ENCODE measurements at regions not wholly inside any gene's neighbourhood (a gene's known extent, or its start where the extent isn't known, plus 50 kb on each side); places are given as distances from the start of the nearest gene placed in this dataset.

DNA sequence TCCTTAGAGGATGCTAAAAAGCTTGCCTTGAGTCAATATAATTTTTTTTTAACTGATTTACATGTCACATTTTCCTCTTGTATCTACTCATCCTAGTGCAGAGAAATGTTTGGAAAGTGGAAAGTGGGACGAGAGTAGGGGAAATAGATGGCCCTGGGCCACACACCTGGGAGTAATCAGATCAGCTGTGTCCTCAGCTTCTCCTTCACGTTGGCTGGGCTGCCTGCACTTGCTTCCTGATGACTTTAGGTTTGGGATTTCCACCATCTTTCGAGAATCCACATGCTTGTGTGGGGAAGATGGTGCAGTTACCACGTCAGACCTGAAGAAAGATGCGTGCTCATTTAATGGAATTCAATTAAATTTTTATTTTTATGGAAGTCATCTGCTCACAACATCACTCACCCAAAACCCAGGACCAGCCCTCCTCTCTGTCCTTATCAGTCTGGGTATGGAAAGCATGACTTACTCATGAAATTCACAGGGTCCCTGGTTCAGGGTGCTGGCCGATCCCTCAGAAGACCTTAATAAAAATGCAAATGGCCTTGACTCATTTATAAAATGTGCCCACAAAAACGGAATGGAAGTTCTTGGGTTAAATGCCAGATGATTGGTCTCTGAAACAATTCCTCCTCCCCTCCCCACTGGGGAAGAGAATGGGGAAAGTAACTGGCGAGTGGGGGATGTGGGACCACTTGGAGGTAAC is 74.5 kb upstream of the TIAM2 start:
- Histone ChIP-seq H3K9me3 (ENCODE audit: low read depth) (no peaks in the 10 kb centered on the region), H3K36me3 (no peaks in the 10 kb centered on the region), H3K27ac (no peak overlapping the region), H3K4me1 (ENCODE audit: low read depth) (no peaks in the 10 kb centered on the region), H3K4me3 (no peak overlapping the region), H3K27me3 (peaks cover 55% of the 10 kb centered on the region)
- DNase-seq (ENCODE audit: low read depth in 1 of 2, low spot score in 1 of 2): no peak
- TF ChIP-seq, protein P1, sequence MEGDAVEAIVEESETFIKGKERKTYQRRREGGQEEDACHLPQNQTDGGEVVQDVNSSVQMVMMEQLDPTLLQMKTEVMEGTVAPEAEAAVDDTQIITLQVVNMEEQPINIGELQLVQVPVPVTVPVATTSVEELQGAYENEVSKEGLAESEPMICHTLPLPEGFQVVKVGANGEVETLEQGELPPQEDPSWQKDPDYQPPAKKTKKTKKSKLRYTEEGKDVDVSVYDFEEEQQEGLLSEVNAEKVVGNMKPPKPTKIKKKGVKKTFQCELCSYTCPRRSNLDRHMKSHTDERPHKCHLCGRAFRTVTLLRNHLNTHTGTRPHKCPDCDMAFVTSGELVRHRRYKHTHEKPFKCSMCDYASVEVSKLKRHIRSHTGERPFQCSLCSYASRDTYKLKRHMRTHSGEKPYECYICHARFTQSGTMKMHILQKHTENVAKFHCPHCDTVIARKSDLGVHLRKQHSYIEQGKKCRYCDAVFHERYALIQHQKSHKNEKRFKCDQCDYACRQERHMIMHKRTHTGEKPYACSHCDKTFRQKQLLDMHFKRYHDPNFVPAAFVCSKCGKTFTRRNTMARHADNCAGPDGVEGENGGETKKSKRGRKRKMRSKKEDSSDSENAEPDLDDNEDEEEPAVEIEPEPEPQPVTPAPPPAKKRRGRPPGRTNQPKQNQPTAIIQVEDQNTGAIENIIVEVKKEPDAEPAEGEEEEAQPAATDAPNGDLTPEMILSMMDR (IDR thresholded peaks at IDR 0.05; ENCODE audit: low read depth, low read length): no peak

DNA sequence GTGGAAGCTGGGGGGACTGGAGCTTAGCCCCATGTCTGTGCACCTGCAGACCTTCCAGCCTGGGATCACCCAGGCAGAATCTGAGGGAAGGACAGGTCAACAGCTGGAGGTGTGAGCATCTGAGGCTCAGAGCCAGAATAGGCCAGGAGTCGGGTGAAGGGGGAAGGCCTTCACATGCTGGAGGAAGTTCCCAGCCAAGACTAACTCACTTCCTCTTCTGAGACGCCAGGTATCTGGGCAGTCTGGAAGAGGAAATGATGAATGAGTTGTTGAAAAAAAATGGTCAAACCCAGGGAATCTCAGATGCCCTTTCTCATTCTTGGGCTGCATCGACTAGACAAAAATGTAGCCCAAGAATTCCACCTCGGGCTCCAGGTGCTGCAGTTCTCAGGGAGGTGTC is 73.6 kb upstream of the TIAM2 start:
- DNase-seq (ENCODE audit: low read depth in 1 of 2, low spot score in 1 of 2): no peak
- Histone ChIP-seq H3K9me3 (ENCODE audit: low read depth) (no peaks in the 10 kb centered on the region), H3K4me3 (no peak overlapping the region), H3K4me1 (ENCODE audit: low read depth) (no peaks in the 10 kb centered on the region), H3K27ac (no peak overlapping the region), H3K27me3 (peaks cover 63% of the 10 kb centered on the region), H3K36me3 (no peaks in the 10 kb centered on the region)
- TF ChIP-seq, protein P1 (IDR thresholded peaks at IDR 0.05; ENCODE audit: low read depth, low read length): no peak

DNA sequence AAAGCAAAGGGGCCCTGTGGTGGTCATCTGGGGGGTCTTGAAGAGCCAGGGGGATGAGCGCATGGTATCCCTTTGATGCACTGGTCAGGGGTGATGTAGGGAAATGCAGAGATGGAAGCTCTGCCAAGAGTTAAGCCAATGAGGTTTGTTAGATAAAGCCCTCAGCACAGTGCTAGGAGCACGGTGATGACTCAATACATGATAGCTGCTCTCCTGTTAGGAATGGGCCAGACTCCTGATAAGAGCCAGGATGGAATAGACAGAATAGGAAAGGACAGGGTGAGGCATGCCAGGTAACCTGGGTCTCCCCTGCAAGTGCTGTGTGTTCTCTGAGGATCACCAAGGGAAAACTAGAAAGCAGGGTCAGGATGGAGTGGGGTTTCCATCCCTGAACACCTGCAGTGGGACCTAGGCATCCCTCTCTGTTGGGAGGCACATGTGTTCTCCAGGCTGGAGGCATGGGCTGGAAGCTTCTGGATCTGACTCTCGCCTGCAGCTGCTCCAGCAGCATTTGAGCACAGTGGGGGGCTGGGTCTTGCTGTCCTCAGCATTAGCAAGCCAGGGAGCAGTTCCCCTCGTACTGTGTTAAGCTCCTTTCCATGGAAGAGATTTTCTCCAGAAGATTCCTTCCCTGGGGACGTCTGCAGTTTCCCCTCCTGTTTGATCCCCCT is 71.8 kb upstream of the TIAM2 start:
- TF ChIP-seq, protein P1 (IDR thresholded peaks at IDR 0.05; ENCODE audit: low read depth, low read length): no peak
- Histone ChIP-seq H3K36me3 (no peaks in the 10 kb centered on the region), H3K4me3 (no peak overlapping the region), H3K27ac (no peak overlapping the region), H3K27me3 (peaks cover 81% of the 10 kb centered on the region), H3K9me3 (ENCODE audit: low read depth) (no peaks in the 10 kb centered on the region), H3K4me1 (ENCODE audit: low read depth) (no peaks in the 10 kb centered on the region)
- no peak for DNase-seq (ENCODE audit: low read depth in 1 of 2, low spot score in 1 of 2)

DNA sequence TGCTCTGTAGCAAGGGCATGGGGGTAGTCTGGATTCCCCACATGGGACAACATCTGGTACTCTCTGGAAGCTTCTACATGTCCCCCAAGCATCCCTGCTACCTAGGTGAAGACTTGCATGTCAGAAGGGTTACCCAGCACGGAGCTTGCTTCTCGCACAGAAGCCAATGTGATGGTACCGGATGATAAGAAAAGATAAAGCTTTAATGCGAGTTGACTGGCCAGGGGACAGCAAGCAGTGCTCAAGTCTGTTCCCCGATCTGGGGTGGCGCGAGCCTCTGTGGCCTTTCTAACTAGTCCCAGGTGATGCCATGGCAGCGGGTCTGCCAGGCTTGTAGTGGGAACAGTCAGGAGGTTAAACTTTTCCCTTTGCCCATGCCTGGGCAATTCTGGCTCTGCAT is 70.0 kb upstream of the TIAM2 start:
- Histone ChIP-seq H3K4me3 (no peak overlapping the region), H3K27me3 (peaks cover 75% of the 10 kb centered on the region), H3K9me3 (ENCODE audit: low read depth) (no peaks in the 10 kb centered on the region), H3K36me3 (no peaks in the 10 kb centered on the region), H3K4me1 (ENCODE audit: low read depth) (no peaks in the 10 kb centered on the region), H3K27ac (no peak overlapping the region)
- DNase-seq (ENCODE audit: low read depth in 1 of 2, low spot score in 1 of 2): no peak
- TF ChIP-seq, protein P1 (IDR thresholded peaks at IDR 0.05; ENCODE audit: low read depth, low read length): no peak

DNA sequence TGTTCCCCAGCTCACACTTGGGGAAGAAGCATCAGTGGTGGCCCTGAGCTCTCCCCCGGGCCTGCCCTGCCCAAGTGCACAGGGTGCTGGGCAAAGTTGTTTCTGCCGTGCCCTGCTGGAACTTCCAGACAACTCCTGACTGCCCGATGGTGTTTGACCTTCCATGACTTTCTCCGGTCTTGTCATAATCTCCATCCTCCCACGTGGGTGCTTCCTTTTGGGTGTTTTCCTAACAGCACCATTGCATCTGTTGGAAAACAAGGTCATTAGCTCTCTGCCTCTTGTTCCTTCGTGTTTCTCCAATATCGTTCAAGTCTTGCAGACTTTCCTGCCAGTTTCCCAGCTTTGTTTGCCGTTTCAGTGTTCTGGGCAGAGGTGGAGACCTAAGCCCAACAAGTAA is 68.7 kb upstream of the TIAM2 start:
- no peak overlapping the region for H3K27ac ChIP-seq
- H3K27me3 ChIP-seq: peaks cover 77% of the 10 kb centered on the region
- no peaks in the 10 kb centered on the region for H3K9me3 ChIP-seq (ENCODE audit: low read depth)
- no peaks in the 10 kb centered on the region for H3K36me3 ChIP-seq
- DNase-seq (ENCODE audit: low read depth in 1 of 2, low spot score in 1 of 2): no peak
- TF ChIP-seq, protein P1 (IDR thresholded peaks at IDR 0.05; ENCODE audit: low read depth, low read length): no peak
- no peak overlapping the region for H3K4me3 ChIP-seq
- no peaks in the 10 kb centered on the region for H3K4me1 ChIP-seq (ENCODE audit: low read depth)
